Kidney epithelial cell (primary cell): ENCODE measurements at regions not wholly inside any gene's neighbourhood (a gene's known extent, or its start where the extent isn't known, plus 50 kb on each side); places are given as distances from the start of the nearest gene placed in this dataset.

ENCODE experiments used
- DNase-seq: peaks from one replicate; pipeline ENCODE4 v3.0.0-alpha.2; 2010; ENCODE audit warnings: low read depth
- H3K27me3 ChIP-seq: 2 replicates; pipeline ENCODE4 v1.6.0; 2011; ENCODE audit warnings: low read length; ENCODE audit not compliant: control insufficient read depth, insufficient read depth
- H3K36me3 ChIP-seq: 2 replicates; pipeline ENCODE4 v1.5.1; 2011; ENCODE audit warnings: low read length; ENCODE audit not compliant: control insufficient read depth, insufficient read depth
- H3K4me3 ChIP-seq: 2 replicates; pipeline ENCODE4 v1.5.1; 2011; ENCODE audit warnings: low read depth, mild to moderate bottlenecking, control low read depth, low read length
- CTCF ChIP-seq: IDR thresholded peaks from 2 replicates; pipeline ENCODE4 v1.5.1; 2011; ENCODE audit warnings: mild to moderate bottlenecking, moderate library complexity, low read length, control low read depth, inconsistent platforms; ENCODE audit not compliant: insufficient read depth, poor library complexity, severe bottlenecking

GRCh38 chr20:57804470-57805250 is 94.8 kb upstream of the PMEPA1 start:
- no peak for DNase-seq
- Histone ChIP-seq H3K36me3 (no peaks in the 10 kb centered on the region), H3K27me3 (no peaks in the 10 kb centered on the region), H3K4me3 (no peak overlapping the region)
- TF ChIP-seq CTCF: no peak

- H3K27me3 ChIP-seq: no peaks in the 10 kb centered on the region
- no peak for TF ChIP-seq CTCF
- H3K36me3 ChIP-seq: no peaks in the 10 kb centered on the region
- no peak for DNase-seq
- no peak overlapping the region for H3K4me3 ChIP-seq
Measured at GRCh38 chr20:57803508-57804005, 93.7 kb upstream of the PMEPA1 start.

GRCh38 chr20:57802765-57803507 is 93.1 kb upstream of the PMEPA1 start:
- H3K27me3 ChIP-seq: no peaks in the 10 kb centered on the region
- DNase-seq: no peak
- TF ChIP-seq CTCF: no peak
- no peak overlapping the region for H3K4me3 ChIP-seq
- H3K36me3 ChIP-seq: no peaks in the 10 kb centered on the region

- Histone ChIP-seq H3K27me3 (no peaks in the 10 kb centered on the region), H3K4me3 (no peak overlapping the region), H3K36me3 (no peaks in the 10 kb centered on the region)
- DNase-seq: no peak
- no peak for TF ChIP-seq CTCF
Measured at GRCh38 chr20:57801581-57801980, 91.8 kb upstream of the PMEPA1 start.

- no peak for TF ChIP-seq CTCF
- H3K36me3 ChIP-seq: no peaks in the 10 kb centered on the region
- H3K27me3 ChIP-seq: no peaks in the 10 kb centered on the region
- no peak for DNase-seq
- no peak overlapping the region for H3K4me3 ChIP-seq
Measured at GRCh38 chr20:57800791-57801430, 91.1 kb upstream of the PMEPA1 start.
